Small intestine (tissue), 7 donors: ENCODE measurements at regions not wholly inside any gene's neighbourhood (a gene's known extent, or its start where the extent isn't known, plus 50 kb on each side); places are given as distances from the start of the nearest gene placed in this dataset.

Experiments
- DNase-seq, 2 donors: peaks; one replicate each; pipeline versions ENCODE4 v3.0.0 to v3.0.0-alpha.2; 2013
- FAIRE-seq: peaks from 2 replicates; lab custom pipeline; 2012; peaks lifted over from hg19 to GRCh38; lab: Jason Lieb, UNC
- H3K27ac ChIP-seq, 3 donors: one replicate each; pipeline ENCODE4 v1.5.1; 2013; ENCODE audit warnings: low read length in 2 of 3, mild to moderate bottlenecking in 2 of 3, control low read depth in 1 of 3, inconsistent platforms in 1 of 3, low read depth in 1 of 3, moderate library complexity in 1 of 3
- H3K27me3 ChIP-seq, 3 donors: one replicate each; pipeline ENCODE4 v1.6.1; 2013; ENCODE audit warnings: low read length in 3 of 3, inconsistent platforms in 1 of 3; ENCODE audit not compliant: control insufficient read depth in 3 of 3, insufficient read depth in 3 of 3
- H3K36me3 ChIP-seq, 3 donors: one replicate each; pipeline ENCODE4 v1.6.1; 2013; ENCODE audit warnings: low read length in 3 of 3, inconsistent platforms in 1 of 3, low read depth in 1 of 3, mild to moderate bottlenecking in 1 of 3, moderate library complexity in 1 of 3; ENCODE audit not compliant: control insufficient read depth in 3 of 3, insufficient read depth in 2 of 3
- H3K4me1 ChIP-seq, 3 donors: one replicate each; pipeline ENCODE4 v1.6.1; 2013; ENCODE audit warnings: low read length in 2 of 3, inconsistent platforms in 1 of 3, low read depth in 1 of 3, mild to moderate bottlenecking in 1 of 3, moderate library complexity in 1 of 3; ENCODE audit not compliant: control insufficient read depth in 3 of 3, insufficient read depth in 2 of 3
- H3K4me3 ChIP-seq, 3 donors: one replicate each; pipeline ENCODE4 v1.5.1; 2013; ENCODE audit warnings: low read length in 3 of 3, control low read depth in 1 of 3, inconsistent platforms in 1 of 3, low read depth in 1 of 3, mild to moderate bottlenecking in 1 of 3, moderate library complexity in 1 of 3
- H3K9me3 ChIP-seq, 2 donors: one replicate each; pipeline ENCODE4 v1.6.1; 2013; ENCODE audit warnings: low read depth in 1 of 2, low read length in 1 of 2; ENCODE audit not compliant: control insufficient read depth in 2 of 2, insufficient read depth in 1 of 2
- WGBS, 3 donors: extraction: QIAGEN DNeasy Blood & Tissue Kit; methylation state at CpG; one replicate each; pipeline ENCODE4 v1.1.7; 2013; 5-methylcytosine and 5-hydroxymethylcytosine counted together
- donor health status: healthy with polysubstance abuse.
- donor health status: control.
- donor health status: control.
- donor health status: Bipolar disorder and iron deficiency.
- donor health status: healthy.

GRCh38 chrY:19869715-19870114 lies 125.2 kb upstream of the KDM5D start:
- Histone ChIP-seq H3K4me1 (no peaks in the 10 kb centered on the region), H3K9me3 (no peaks in the 10 kb centered on the region), H3K4me3 (no peak overlapping the region), H3K36me3 (no peaks in the 10 kb centered on the region), H3K27me3 (no peaks in the 10 kb centered on the region), H3K27ac (no peak overlapping the region)
- DNase-seq (no peak), FAIRE-seq (no peak)
- 49 to 70% methylated on average over 12 to 14 of the region's 14 CpGs; no CpG with 5 or more reads in 1 of the 3 donors for WGBS, 3 donors

DNA sequence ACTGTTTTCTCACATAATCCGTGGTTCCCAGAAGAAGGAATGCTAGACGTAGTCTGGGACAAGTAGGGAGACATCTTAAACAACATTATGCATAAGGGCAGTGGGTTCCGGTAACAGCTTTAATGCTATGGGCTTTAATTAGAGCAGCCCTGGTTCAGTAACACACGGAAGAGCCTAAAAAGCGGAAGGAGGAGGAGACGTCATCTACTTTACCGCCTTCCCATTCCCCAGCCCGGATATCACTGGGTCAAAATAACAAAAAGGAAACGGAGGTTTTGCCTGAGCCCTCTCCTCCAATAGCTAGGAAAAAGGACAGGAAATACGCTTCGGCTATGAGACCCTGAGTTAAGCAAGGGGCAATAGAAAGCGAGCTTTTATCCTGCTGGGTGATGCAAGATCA lies 124.8 kb upstream of the KDM5D start:
- no peaks in the 10 kb centered on the region for H3K9me3 ChIP-seq
- DNase-seq (no peak), FAIRE-seq (no peak)
- no peak overlapping the region for H3K27ac ChIP-seq
- H3K36me3 ChIP-seq, result no peaks in the 10 kb centered on the region
- H3K27me3 ChIP-seq, result no peaks in the 10 kb centered on the region
- no peaks in the 10 kb centered on the region for H3K4me1 ChIP-seq
- no peak overlapping the region for H3K4me3 ChIP-seq
- 74 to 86% methylated on average over 12 of the region's 12 CpGs; no CpG with 5 or more reads in 1 of the 3 donors for WGBS, 3 donors

- Histone ChIP-seq H3K9me3 (no peaks in the 10 kb centered on the region), H3K4me3 (no peak overlapping the region), H3K27ac (no peak overlapping the region), H3K4me1 (no peaks in the 10 kb centered on the region), H3K27me3 (no peaks in the 10 kb centered on the region), H3K36me3 (no peaks in the 10 kb centered on the region)
- 68 to 74% methylated on average over 7 of the region's 7 CpGs; no CpG with 5 or more reads in 1 of the 3 donors for WGBS, 3 donors
- DNase-seq (no peak), FAIRE-seq (no peak)
Measured at GRCh38 chrY:19868647-19869046, 124.1 kb upstream of the KDM5D start.

DNA sequence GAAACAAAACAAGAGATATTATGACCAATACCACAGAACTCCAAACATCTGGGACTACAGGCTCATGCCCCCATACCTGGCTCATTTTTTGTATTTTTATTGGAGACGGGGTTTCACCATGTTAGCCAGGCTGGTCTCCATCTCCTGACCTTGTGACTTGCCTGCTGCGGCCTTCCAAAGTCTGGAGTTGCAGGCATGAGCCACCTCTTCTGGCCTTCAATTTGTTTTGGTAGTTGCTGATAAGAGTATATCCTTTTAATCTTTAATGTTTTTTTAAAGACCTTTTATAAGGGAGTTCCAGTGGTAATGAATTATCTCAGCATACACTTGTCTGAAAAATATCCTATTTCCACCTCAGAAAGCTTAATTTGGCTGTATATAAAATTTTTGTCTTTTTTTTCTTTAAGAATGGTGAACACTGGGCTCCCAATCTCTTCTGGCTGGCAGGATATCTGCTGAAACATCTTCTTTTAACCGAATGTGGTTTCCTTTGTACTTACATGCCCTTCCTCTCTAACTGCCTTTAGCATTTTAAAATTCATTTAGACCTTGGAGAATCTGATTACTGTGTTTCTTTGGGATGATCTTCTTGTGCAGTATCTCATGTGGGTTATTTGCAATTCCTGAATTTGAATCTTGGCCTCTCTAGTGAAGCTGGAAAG lies 112.1 kb upstream of the KDM5D start:
- Histone ChIP-seq H3K27ac (no peak overlapping the region), H3K4me1 (no peaks in the 10 kb centered on the region), H3K4me3 (no peak overlapping the region), H3K27me3 (no peaks in the 10 kb centered on the region), H3K36me3 (no peaks in the 10 kb centered on the region), H3K9me3 (no peaks in the 10 kb centered on the region)
- DNase-seq (no peak), FAIRE-seq (no peak)
- WGBS, 3 donors, result 22 to 58% methylated on average over 1 to 3 of the region's 3 CpGs; no CpG with 5 or more reads in 1 of the 3 donors

- FAIRE-seq (no peak), DNase-seq (no peak)
- Histone ChIP-seq H3K4me1 (no peaks in the 10 kb centered on the region), H3K9me3 (peaks cover 0 to 11% of the 10 kb centered on the region in 2 donors), H3K4me3 (no peak overlapping the region), H3K36me3 (no peaks in the 10 kb centered on the region), H3K27ac (no peak overlapping the region), H3K27me3 (no peaks in the 10 kb centered on the region)
- WGBS, 3 donors, result 75 to 77% methylated on average over 1 of the region's 1 CpG; no CpG with 5 or more reads in 1 of the 3 donors
Measured at GRCh38 chrY:19842972-19843371, 98.4 kb upstream of the KDM5D start.

DNA sequence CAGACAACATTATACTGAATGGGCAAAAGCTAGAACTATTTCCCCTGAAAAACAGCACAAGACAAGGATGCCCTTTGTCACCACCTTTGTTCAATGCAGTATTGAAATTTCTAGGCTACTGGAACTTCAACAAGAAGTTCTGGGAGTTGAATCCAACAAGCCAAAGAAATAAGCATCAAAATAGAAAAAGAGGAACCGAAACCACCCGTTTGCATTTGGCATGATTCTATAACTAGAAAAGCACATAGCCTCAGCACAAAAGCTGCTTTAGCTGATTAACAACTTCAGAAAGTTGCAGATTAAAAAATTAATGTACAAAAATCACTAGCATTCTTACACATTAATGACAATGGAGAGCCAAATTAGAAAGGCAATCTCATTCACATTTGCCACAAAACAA lies 79.6 kb upstream of the KDM5D start:
- no peaks in the 10 kb centered on the region for H3K36me3 ChIP-seq
- no peaks in the 10 kb centered on the region for H3K27me3 ChIP-seq
- H3K4me1 ChIP-seq, result no peaks in the 10 kb centered on the region
- no peak overlapping the region for H3K4me3 ChIP-seq
- peaks cover 0 to 3% of the 10 kb centered on the region in 2 donors for H3K9me3 ChIP-seq
- WGBS, 3 donors, result 49 to 74% methylated on average over 2 of the region's 2 CpGs; no CpG with 5 or more reads in 1 of the 3 donors
- FAIRE-seq (no peak), DNase-seq (no peak)
- no peak overlapping the region for H3K27ac ChIP-seq

DNA sequence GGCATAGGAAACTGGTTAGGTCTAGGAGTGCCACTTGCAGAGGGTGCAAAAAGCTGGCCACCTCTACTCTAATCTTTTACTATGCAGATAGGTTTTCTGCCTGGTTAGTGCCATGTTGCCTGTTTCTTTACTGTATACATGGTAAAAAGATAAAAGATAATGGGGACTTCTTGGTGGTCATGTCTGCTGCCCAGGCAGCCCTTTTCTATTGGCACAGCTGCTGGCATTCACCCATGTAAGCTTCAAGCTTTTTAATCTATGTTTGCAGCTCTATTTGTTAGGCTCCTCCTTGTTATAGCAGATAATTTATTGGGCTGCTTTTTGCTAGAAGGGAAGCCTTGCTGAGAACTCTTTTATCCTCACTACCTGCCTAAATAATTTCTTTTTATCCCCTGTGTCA lies 74.0 kb upstream of the KDM5D start:
- no peaks in the 10 kb centered on the region for H3K27me3 ChIP-seq
- FAIRE-seq, result no peak

GRCh38 chrY:19816920-19817319 lies 72.4 kb upstream of the KDM5D start:
- Histone ChIP-seq H3K9me3 (peaks cover 0 to 3% of the 10 kb centered on the region in 2 donors), H3K36me3 (no peaks in the 10 kb centered on the region), H3K4me1 (no peaks in the 10 kb centered on the region), H3K27me3 (no peaks in the 10 kb centered on the region), H3K27ac (no peak overlapping the region), H3K4me3 (no peak overlapping the region)
- FAIRE-seq (no peak), DNase-seq (peak in 1 of 2 donors; percentile 7)
- WGBS, 3 donors, result 27 to 38% methylated on average over 6 of the region's 6 CpGs; no CpG with 5 or more reads in 1 of the 3 donors

More for the DNA sequence above, 74.0 kb upstream of the KDM5D start:
- no peaks in the 10 kb centered on the region for H3K4me1 ChIP-seq
- no peak for DNase-seq
- H3K36me3 ChIP-seq, result no peaks in the 10 kb centered on the region
- peaks cover 0 to 3% of the 10 kb centered on the region in 2 donors for H3K9me3 ChIP-seq
- no peak overlapping the region for H3K4me3 ChIP-seq
- H3K27ac ChIP-seq, result no peak overlapping the region
